ENCODE measurements at regions not wholly inside any gene's neighbourhood (a gene's known extent, or its start where the extent isn't known, plus 50 kb on each side); places are given as distances from the start of the nearest gene placed in this dataset.
"Not testable (repeated sequence)": the region's sequence is repeated elsewhere in the genome, so short reads cannot be mapped to it uniquely, and the experiment has no call there.

- not testable (repeated sequence) for H3K36me3 ChIP-seq (ENCODE audit: control insufficient read depth, insufficient read depth, low read length); H3K4me3 ChIP-seq (ENCODE audit: low read depth, low read length); H3K9me3 ChIP-seq (ENCODE audit: control insufficient read depth, insufficient read depth, low read length); H3K27me3 ChIP-seq (ENCODE audit: control insufficient read depth, insufficient read depth, low read length); H3K9ac ChIP-seq (ENCODE audit: low read depth, low read length); H3K4me1 ChIP-seq (ENCODE audit: control insufficient read depth, insufficient read depth, low read length)
Observed at GRCh38 chr2:111529022-111529421, 355.0 kb downstream of the ANAPC1 start.

DNA sequence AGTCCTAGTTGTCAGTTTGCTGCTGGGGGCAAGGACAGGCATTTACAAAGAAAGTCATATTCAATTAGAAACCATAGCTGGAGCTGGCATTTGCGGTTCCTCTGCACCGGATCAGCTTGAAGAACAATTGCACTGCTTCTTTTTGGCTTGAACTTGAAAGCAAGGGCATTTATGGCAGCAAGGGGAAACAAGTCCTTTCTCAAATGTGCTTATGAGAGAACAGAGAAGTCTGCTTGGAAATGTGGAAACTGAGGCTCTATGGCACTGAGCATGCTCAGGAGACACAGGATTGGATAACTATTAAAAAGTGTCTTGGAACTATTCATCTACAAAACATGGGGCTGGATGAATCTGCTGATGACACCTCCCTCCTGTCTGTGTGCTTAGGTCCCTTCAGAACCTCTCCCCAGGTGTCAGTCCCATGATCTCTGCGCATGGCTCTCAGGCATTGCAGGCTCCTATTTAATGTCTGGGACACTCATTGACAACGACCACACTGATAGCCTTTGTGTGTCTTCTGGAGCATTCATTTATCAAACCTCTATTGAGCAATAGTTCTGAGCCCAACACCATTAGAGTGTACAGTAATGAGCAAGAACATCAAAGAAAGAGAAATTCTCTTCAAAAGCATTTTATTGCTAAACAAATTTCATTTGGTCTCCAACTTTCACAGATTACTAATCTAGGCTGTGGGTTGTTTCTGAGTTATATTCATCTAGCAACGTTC, 353.6 kb downstream of the ANAPC1 start:
- not testable (repeated sequence) for H3K9ac ChIP-seq (ENCODE audit: low read depth, low read length); H3K9me3 ChIP-seq (ENCODE audit: control insufficient read depth, insufficient read depth, low read length); H3K4me3 ChIP-seq (ENCODE audit: low read depth, low read length); H3K4me1 ChIP-seq (ENCODE audit: control insufficient read depth, insufficient read depth, low read length); H3K27me3 ChIP-seq (ENCODE audit: control insufficient read depth, insufficient read depth, low read length); H3K36me3 ChIP-seq (ENCODE audit: control insufficient read depth, insufficient read depth, low read length)

- H3K27me3 ChIP-seq (ENCODE audit: control insufficient read depth, insufficient read depth, low read length); H3K9me3 ChIP-seq (ENCODE audit: control insufficient read depth, insufficient read depth, low read length); H3K9ac ChIP-seq (ENCODE audit: low read depth, low read length); H3K36me3 ChIP-seq (ENCODE audit: control insufficient read depth, insufficient read depth, low read length); H3K4me3 ChIP-seq (ENCODE audit: low read depth, low read length): not testable (repeated sequence)
- peaks cover 12% of the 10 kb centered on the region for H3K4me1 ChIP-seq (ENCODE audit: control insufficient read depth, insufficient read depth, low read length)
Observed at GRCh38 chr2:111532682-111533556, 351.1 kb downstream of the ANAPC1 start.

DNA sequence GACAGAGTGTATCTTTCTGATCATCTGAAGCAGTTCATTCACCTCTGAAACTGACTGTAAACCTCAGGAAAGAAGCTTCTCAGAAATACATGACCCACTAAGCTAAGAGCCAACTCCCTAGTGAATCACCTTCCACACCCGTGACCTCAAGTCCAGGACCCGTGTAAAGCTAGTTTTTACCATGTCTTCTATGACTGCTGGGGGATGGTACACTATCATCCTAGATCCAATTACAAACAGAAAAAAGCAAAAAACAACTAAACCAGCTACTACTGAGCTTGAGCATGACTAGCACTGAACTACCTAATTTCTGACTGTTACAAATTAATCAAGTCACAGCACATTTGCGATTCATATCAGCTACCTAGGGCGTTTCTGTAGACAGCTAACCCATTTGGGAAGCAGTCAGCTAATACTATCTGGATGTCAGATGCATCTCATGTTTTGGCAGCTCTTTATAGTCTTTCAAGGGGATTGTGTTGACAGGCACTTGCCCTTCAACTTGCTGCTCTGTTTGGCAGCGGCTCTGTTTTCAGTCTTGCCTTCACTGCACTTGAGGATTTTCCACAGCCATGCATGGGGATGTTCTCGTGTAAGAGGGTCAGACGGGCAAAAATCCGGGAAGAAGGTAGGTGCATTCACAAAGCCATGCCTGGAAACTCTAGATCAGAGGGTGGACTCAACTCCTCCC, 350.3 kb downstream of the ANAPC1 start:
- H3K9ac ChIP-seq (ENCODE audit: low read depth, low read length); H3K36me3 ChIP-seq (ENCODE audit: control insufficient read depth, insufficient read depth, low read length); H3K4me3 ChIP-seq (ENCODE audit: low read depth, low read length); H3K27me3 ChIP-seq (ENCODE audit: control insufficient read depth, insufficient read depth, low read length); H3K9me3 ChIP-seq (ENCODE audit: control insufficient read depth, insufficient read depth, low read length): not testable (repeated sequence)
- peaks cover 12% of the 10 kb centered on the region for H3K4me1 ChIP-seq (ENCODE audit: control insufficient read depth, insufficient read depth, low read length)

- Histone ChIP-seq H3K4me3 (ENCODE audit: low read depth, low read length) (no peak overlapping the region), H3K4me1 (ENCODE audit: control insufficient read depth, insufficient read depth, low read length) (peaks cover 12% of the 10 kb centered on the region), H3K9ac (ENCODE audit: low read depth, low read length) (no peak overlapping the region), H3K36me3 (ENCODE audit: control insufficient read depth, insufficient read depth, low read length) (no peaks in the 10 kb centered on the region), H3K27me3 (ENCODE audit: control insufficient read depth, insufficient read depth, low read length) (no peaks in the 10 kb centered on the region), H3K9me3 (ENCODE audit: control insufficient read depth, insufficient read depth, low read length) (no peaks in the 10 kb centered on the region)
Observed at GRCh38 chr2:111534910-111535352, 349.1 kb downstream of the ANAPC1 start.

DNA sequence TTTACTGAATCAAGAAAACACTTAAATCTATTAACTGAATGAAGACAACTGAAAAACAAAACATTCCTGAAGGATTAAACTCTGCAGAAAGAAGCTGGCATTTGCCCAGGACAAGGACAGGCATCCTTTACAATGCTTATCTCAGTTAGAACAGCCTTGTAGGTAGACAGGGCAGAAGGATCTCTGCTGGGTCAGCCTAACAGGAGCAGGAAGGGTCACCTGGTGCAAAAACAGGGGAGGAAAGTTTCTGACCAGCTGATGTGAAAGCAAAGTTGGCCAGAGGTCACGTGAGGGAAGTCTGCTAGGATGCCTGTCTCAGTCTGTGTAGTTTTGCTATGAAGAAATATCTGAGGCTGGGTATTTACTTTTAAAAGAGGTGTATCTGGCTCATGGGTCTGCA, 348.6 kb downstream of the ANAPC1 start:
- H3K36me3 ChIP-seq (ENCODE audit: control insufficient read depth, insufficient read depth, low read length), result no peaks in the 10 kb centered on the region
- no peak overlapping the region for H3K9ac ChIP-seq (ENCODE audit: low read depth, low read length)
- no peak overlapping the region for H3K4me3 ChIP-seq (ENCODE audit: low read depth, low read length)
- H3K9me3 ChIP-seq (ENCODE audit: control insufficient read depth, insufficient read depth, low read length), result no peaks in the 10 kb centered on the region
- no peaks in the 10 kb centered on the region for H3K27me3 ChIP-seq (ENCODE audit: control insufficient read depth, insufficient read depth, low read length)
- peaks cover 12% of the 10 kb centered on the region for H3K4me1 ChIP-seq (ENCODE audit: control insufficient read depth, insufficient read depth, low read length)

DNA sequence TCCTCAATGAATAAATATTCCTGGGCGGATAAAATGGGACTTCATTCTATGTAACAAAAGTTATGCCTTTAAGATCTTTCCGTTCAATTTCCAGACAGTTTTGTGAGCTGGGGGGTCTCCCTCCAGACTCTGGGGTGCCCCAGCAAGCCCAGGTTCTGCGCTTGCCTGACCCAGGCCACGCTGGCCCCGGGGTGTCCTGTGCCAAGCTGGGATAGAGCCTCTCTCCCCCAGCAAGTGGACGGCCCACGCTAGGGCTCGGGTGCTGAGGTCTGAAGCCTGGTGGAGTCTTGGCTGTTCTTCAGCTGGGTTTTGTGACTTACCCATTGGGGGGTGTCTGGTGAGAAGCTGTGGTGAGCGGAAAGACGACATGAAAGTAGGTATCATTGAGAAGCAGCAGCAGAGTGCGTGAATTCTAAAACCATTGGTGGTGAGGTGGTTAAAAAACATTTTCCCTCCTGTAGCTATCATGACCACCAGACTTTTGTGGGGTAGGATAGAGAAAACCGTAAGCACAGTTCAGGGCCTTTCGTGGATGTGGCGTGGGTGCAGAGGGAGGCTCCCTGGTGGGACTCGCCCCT, 346.8 kb downstream of the ANAPC1 start:
- Histone ChIP-seq H3K9me3 (ENCODE audit: control insufficient read depth, insufficient read depth, low read length) (no peaks in the 10 kb centered on the region), H3K4me3 (ENCODE audit: low read depth, low read length) (no peak overlapping the region), H3K4me1 (ENCODE audit: control insufficient read depth, insufficient read depth, low read length) (peaks cover 12% of the 10 kb centered on the region), H3K9ac (ENCODE audit: low read depth, low read length) (no peak overlapping the region), H3K36me3 (ENCODE audit: control insufficient read depth, insufficient read depth, low read length) (no peaks in the 10 kb centered on the region), H3K27me3 (ENCODE audit: control insufficient read depth, insufficient read depth, low read length) (no peaks in the 10 kb centered on the region)

GRCh38 chr2:111539991-111540390, 344.0 kb downstream of the ANAPC1 start:
- H3K4me3 ChIP-seq (ENCODE audit: low read depth, low read length); H3K27me3 ChIP-seq (ENCODE audit: control insufficient read depth, insufficient read depth, low read length); H3K4me1 ChIP-seq (ENCODE audit: control insufficient read depth, insufficient read depth, low read length); H3K9me3 ChIP-seq (ENCODE audit: control insufficient read depth, insufficient read depth, low read length); H3K9ac ChIP-seq (ENCODE audit: low read depth, low read length); H3K36me3 ChIP-seq (ENCODE audit: control insufficient read depth, insufficient read depth, low read length): not testable (repeated sequence)

- H3K4me1 ChIP-seq (ENCODE audit: control insufficient read depth, insufficient read depth, low read length); H3K9me3 ChIP-seq (ENCODE audit: control insufficient read depth, insufficient read depth, low read length); H3K36me3 ChIP-seq (ENCODE audit: control insufficient read depth, insufficient read depth, low read length); H3K4me3 ChIP-seq (ENCODE audit: low read depth, low read length); H3K27me3 ChIP-seq (ENCODE audit: control insufficient read depth, insufficient read depth, low read length); H3K9ac ChIP-seq (ENCODE audit: low read depth, low read length): not testable (repeated sequence)
Observed at GRCh38 chr2:111542120-111542774, 341.7 kb downstream of the ANAPC1 start.

DNA sequence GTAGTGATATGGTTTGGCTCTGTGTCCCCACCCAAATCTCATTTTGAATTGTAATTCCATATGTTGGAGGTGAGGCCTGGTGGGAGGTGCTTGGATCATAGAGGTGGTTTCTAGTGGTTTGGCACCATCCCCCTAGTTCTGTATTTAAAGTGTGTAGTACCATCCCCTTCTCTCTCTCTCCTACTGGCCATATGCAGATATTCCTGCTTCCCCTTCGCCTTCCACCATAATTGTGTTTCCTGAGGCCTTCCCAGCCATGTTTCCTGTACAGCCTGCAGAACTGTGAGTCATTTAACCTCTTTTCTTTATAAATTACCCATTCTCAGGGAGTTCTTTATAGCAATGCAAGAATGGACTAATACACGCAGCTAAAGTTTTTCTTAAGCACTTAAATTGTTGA, 340.0 kb downstream of the ANAPC1 start:
- H3K4me3 ChIP-seq (ENCODE audit: low read depth, low read length); H3K27me3 ChIP-seq (ENCODE audit: control insufficient read depth, insufficient read depth, low read length); H3K4me1 ChIP-seq (ENCODE audit: control insufficient read depth, insufficient read depth, low read length); H3K9ac ChIP-seq (ENCODE audit: low read depth, low read length); H3K36me3 ChIP-seq (ENCODE audit: control insufficient read depth, insufficient read depth, low read length); H3K9me3 ChIP-seq (ENCODE audit: control insufficient read depth, insufficient read depth, low read length): not testable (repeated sequence)

- not testable (repeated sequence) for H3K9ac ChIP-seq (ENCODE audit: low read depth, low read length); H3K27me3 ChIP-seq (ENCODE audit: control insufficient read depth, insufficient read depth, low read length); H3K4me1 ChIP-seq (ENCODE audit: control insufficient read depth, insufficient read depth, low read length); H3K36me3 ChIP-seq (ENCODE audit: control insufficient read depth, insufficient read depth, low read length); H3K9me3 ChIP-seq (ENCODE audit: control insufficient read depth, insufficient read depth, low read length); H3K4me3 ChIP-seq (ENCODE audit: low read depth, low read length)
Observed at GRCh38 chr2:111545723-111546431, 338.1 kb downstream of the ANAPC1 start.
